ENCODE measurements at regions not wholly inside any gene's neighbourhood (a gene's known extent, or its start where the extent isn't known, plus 50 kb on each side); places are given as distances from the start of the nearest gene placed in this dataset.
"Not testable (repeated sequence)": the region's sequence is repeated elsewhere in the genome, so short reads cannot be mapped to it uniquely, and the experiment has no call there.

DNA sequence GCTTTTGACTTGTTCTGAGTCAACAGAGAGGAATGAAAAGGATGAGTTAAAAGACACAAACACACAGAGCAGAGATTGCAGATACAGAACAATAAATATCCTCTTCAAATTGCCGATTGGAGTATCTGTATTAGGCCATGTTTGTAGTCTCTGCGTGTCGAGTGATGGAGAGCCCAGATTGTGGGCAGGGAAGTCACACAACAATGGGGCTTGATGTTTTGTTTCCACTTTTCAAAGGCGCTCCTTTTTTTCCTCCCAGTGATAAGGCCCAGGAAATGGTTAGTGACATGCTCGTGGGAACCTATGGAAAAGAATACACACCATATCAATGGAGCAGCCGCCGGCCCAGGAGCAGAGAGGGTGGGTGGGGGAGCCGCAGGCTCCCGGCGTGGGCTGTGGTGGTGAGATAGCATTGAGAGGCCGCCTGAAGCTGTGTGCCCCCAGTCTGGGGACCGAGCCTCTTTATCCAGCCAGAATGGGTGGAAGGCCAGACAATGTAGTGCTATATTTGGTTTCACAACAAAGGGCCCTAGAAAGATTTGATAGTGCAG lies 555.9 kb downstream of the INSC start:
- Histone ChIP-seq H3K9ac (ENCODE audit: insufficient read length) (no peak overlapping the region), H3K36me3 (ENCODE audit: insufficient read depth, low read length) (no peaks in the 10 kb centered on the region), H3K4me3 (no peak overlapping the region), H3K27ac (no peak overlapping the region), H3K9me3 (ENCODE audit: low read depth, low read length) (no peaks in the 10 kb centered on the region)
- TF ChIP-seq POLR2AphosphoS5 (IDR thresholded peaks at IDR 0.05; ENCODE audit: borderline replicate concordance, low read depth, low read length) (no peak), EZH2 (IDR thresholded peaks at IDR 0.05) (no peak), FOXP2 (optimal IDR thresholded peaks at IDR 0.05; ENCODE audit: control extremely low read depth, extremely low read length, insufficient read depth) (no peak)
- DNase-seq (ENCODE audit: low read depth, low spot score) = no peak

DNA sequence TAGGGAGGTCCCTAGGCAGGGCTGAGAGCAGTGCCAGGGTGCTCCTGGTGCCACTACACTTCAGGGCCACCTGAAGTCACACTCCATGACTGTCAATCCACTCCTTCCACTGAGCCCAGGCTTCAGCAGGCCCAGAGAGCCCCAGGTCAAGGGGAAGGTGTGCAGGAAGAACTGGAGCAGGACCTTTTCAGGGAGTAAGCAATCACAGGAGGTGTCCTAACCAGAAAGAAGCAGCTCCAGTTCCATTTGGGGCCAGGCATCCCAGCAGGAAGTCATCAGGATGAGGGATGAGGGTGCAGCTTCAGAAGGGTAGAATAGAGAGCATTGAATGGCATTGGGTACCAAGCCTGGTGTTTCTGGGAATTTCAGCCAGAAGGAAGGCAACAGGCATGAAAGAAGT lies 556.5 kb downstream of the INSC start:
- Histone ChIP-seq H3K9ac (ENCODE audit: insufficient read length) (no peak overlapping the region), H3K36me3 (ENCODE audit: insufficient read depth, low read length) (no peaks in the 10 kb centered on the region), H3K9me3 (ENCODE audit: low read depth, low read length) (no peaks in the 10 kb centered on the region; the same call in 1 of the 2 replicates), H3K4me3 (no peak overlapping the region), H3K27ac (no peak overlapping the region)
- TF ChIP-seq FOXP2 (optimal IDR thresholded peaks at IDR 0.05; ENCODE audit: control extremely low read depth, extremely low read length, insufficient read depth) (no peak), POLR2AphosphoS5 (IDR thresholded peaks at IDR 0.05; ENCODE audit: borderline replicate concordance, low read depth, low read length) (no peak), EZH2 (IDR thresholded peaks at IDR 0.05) (no peak)
- DNase-seq (ENCODE audit: low read depth, low spot score) = no peak

- peaks cover 9% of the 10 kb centered on the region; the same call in 1 of the 2 replicates for H3K9me3 ChIP-seq (ENCODE audit: low read depth, low read length)
- DNase-seq (ENCODE audit: low read depth, low spot score) = no peak
- H3K4me3 ChIP-seq = no peak overlapping the region
- TF ChIP-seq FOXP2 (optimal IDR thresholded peaks at IDR 0.05; ENCODE audit: control extremely low read depth, extremely low read length, insufficient read depth) = no peak
- no peak for TF ChIP-seq EZH2 (IDR thresholded peaks at IDR 0.05)
- no peak for TF ChIP-seq POLR2AphosphoS5 (IDR thresholded peaks at IDR 0.05; ENCODE audit: borderline replicate concordance, low read depth, low read length)
- H3K27ac ChIP-seq = no peak overlapping the region
- no peaks in the 10 kb centered on the region for H3K36me3 ChIP-seq (ENCODE audit: insufficient read depth, low read length)
- no peak overlapping the region for H3K9ac ChIP-seq (ENCODE audit: insufficient read length)
Measured at GRCh38 chr11:15672825-15673224, 558.1 kb downstream of the INSC start.

GRCh38 chr11:15673408-15673831 lies 558.7 kb downstream of the INSC start:
- Histone ChIP-seq H3K9ac (ENCODE audit: insufficient read length) (no peak overlapping the region), H3K36me3 (ENCODE audit: insufficient read depth, low read length) (no peaks in the 10 kb centered on the region), H3K27ac (no peak overlapping the region), H3K9me3 (ENCODE audit: low read depth, low read length) (peaks cover 9% of the 10 kb centered on the region; the same call in 1 of the 2 replicates), H3K4me3 (no peak overlapping the region)
- no peak for TF ChIP-seq POLR2AphosphoS5 (IDR thresholded peaks at IDR 0.05; ENCODE audit: borderline replicate concordance, low read depth, low read length)
- TF ChIP-seq EZH2 (IDR thresholded peaks at IDR 0.05) = no peak
- TF ChIP-seq FOXP2 (optimal IDR thresholded peaks at IDR 0.05; ENCODE audit: control extremely low read depth, extremely low read length, insufficient read depth) = no peak
- DNase-seq (ENCODE audit: low read depth, low spot score) = no peak

GRCh38 chr11:15674756-15675155 lies 560.0 kb downstream of the INSC start:
- no peak overlapping the region for H3K9ac ChIP-seq (ENCODE audit: insufficient read length)
- TF ChIP-seq EZH2 (IDR thresholded peaks at IDR 0.05) = no peak
- no peak for TF ChIP-seq FOXP2 (optimal IDR thresholded peaks at IDR 0.05; ENCODE audit: control extremely low read depth, extremely low read length, insufficient read depth)
- no peak for TF ChIP-seq POLR2AphosphoS5 (IDR thresholded peaks at IDR 0.05; ENCODE audit: borderline replicate concordance, low read depth, low read length)
- no peaks in the 10 kb centered on the region for H3K36me3 ChIP-seq (ENCODE audit: insufficient read depth, low read length)
- H3K27ac ChIP-seq = no peak overlapping the region
- no peak for DNase-seq (ENCODE audit: low read depth, low spot score)
- H3K9me3 ChIP-seq (ENCODE audit: low read depth, low read length) = peaks cover 9% of the 10 kb centered on the region; the same call in 1 of the 2 replicates
- H3K4me3 ChIP-seq = no peak overlapping the region

GRCh38 chr11:15675683-15676082 lies 561.0 kb downstream of the INSC start:
- no peak for DNase-seq (ENCODE audit: low read depth, low spot score)
- Histone ChIP-seq H3K36me3 (ENCODE audit: insufficient read depth, low read length) (no peaks in the 10 kb centered on the region), H3K9me3 (ENCODE audit: low read depth, low read length) (peaks cover 9% of the 10 kb centered on the region; the same call in 1 of the 2 replicates), H3K4me3 (no peak overlapping the region), H3K27ac (no peak overlapping the region), H3K9ac (ENCODE audit: insufficient read length) (no peak overlapping the region)
- TF ChIP-seq POLR2AphosphoS5 (IDR thresholded peaks at IDR 0.05; ENCODE audit: borderline replicate concordance, low read depth, low read length) = no peak
- TF ChIP-seq EZH2 (IDR thresholded peaks at IDR 0.05) = no peak
- no peak for TF ChIP-seq FOXP2 (optimal IDR thresholded peaks at IDR 0.05; ENCODE audit: control extremely low read depth, extremely low read length, insufficient read depth)

DNA sequence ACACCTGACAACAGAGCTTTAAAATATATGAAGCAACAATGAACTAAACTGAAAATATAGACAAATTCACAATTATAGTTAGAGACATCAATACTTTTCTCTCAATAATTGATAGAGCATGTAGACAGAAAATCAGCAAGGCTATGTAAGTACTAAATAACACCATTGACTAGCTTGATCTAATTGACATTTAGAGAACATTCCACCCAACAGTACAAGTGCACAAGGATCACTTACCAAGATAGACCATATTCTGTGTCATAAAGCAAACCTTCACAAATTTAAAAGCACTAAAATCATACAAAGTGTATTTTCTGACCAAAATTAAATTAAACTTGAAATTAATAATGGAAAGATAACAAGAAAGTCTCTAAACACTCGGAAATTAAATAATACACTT lies 562.5 kb downstream of the INSC start:
- Histone ChIP-seq H3K4me3 (no peak overlapping the region), H3K27ac (no peak overlapping the region), H3K9me3 (ENCODE audit: low read depth, low read length) (peaks cover 9% of the 10 kb centered on the region; the same call in 1 of the 2 replicates), H3K9ac (ENCODE audit: insufficient read length) (no peak overlapping the region), H3K36me3 (ENCODE audit: insufficient read depth, low read length) (no peaks in the 10 kb centered on the region)
- no peak for DNase-seq (ENCODE audit: low read depth, low spot score)
- TF ChIP-seq POLR2AphosphoS5 (IDR thresholded peaks at IDR 0.05; ENCODE audit: borderline replicate concordance, low read depth, low read length) = no peak
- no peak for TF ChIP-seq FOXP2 (optimal IDR thresholded peaks at IDR 0.05; ENCODE audit: control extremely low read depth, extremely low read length, insufficient read depth)
- no peak for TF ChIP-seq EZH2 (IDR thresholded peaks at IDR 0.05)

GRCh38 chr11:15683528-15683927 lies 568.8 kb downstream of the INSC start:
- H3K4me3 ChIP-seq = no peak overlapping the region
- TF ChIP-seq EZH2 (IDR thresholded peaks at IDR 0.05) (no peak), FOXP2 (optimal IDR thresholded peaks at IDR 0.05; ENCODE audit: control extremely low read depth, extremely low read length, insufficient read depth) (no peak)
- H3K9ac ChIP-seq (ENCODE audit: insufficient read length) = no peak overlapping the region
- no peaks in the 10 kb centered on the region for H3K9me3 ChIP-seq (ENCODE audit: low read depth, low read length)
- H3K36me3 ChIP-seq (ENCODE audit: insufficient read depth, low read length) = no peaks in the 10 kb centered on the region
- no peak for DNase-seq (ENCODE audit: low read depth, low spot score)
- H3K27ac ChIP-seq = no peak overlapping the region

- Histone ChIP-seq H3K9ac (ENCODE audit: insufficient read length) (no peak overlapping the region), H3K36me3 (ENCODE audit: insufficient read depth, low read length) (no peaks in the 10 kb centered on the region), H3K27ac (no peak overlapping the region), H3K4me3 (no peak overlapping the region), H3K9me3 (ENCODE audit: low read depth, low read length) (no peaks in the 10 kb centered on the region)
- no peak for DNase-seq (ENCODE audit: low read depth, low spot score)
- TF ChIP-seq FOXP2 (optimal IDR thresholded peaks at IDR 0.05; ENCODE audit: control extremely low read depth, extremely low read length, insufficient read depth) (no peak), POLR2AphosphoS5 (IDR thresholded peaks at IDR 0.05; ENCODE audit: borderline replicate concordance, low read depth, low read length) (no peak), EZH2 (IDR thresholded peaks at IDR 0.05) (no peak)
Measured at GRCh38 chr11:15685306-15685705, 570.6 kb downstream of the INSC start.

DNA sequence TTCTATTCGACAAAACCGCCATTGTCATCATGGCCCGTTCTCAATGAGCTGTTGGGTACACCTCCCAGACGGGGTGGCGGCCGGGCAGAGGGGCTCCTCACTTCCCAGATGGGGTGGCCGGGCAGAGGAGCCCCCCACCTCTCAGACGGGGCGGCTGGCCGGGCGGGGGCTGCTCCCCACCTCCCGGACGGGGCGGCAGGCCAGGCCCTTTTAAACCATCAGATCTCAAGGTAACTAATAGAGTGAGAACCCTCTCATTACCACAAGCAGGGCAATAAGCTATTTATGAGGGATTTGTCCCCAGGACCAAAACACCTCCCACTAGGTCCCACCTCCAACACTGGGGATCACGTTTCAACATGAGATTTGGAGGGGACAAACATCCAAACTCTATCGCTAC lies 571.5 kb downstream of the INSC start:
- not testable (repeated sequence) for H3K4me3 ChIP-seq; H3K36me3 ChIP-seq (ENCODE audit: insufficient read depth, low read length); H3K27ac ChIP-seq; H3K9ac ChIP-seq (ENCODE audit: insufficient read length); DNase-seq (ENCODE audit: low read depth, low spot score); H3K9me3 ChIP-seq (ENCODE audit: low read depth, low read length)

All from SK-N-MC (cell line).